NCI-H2196 (cell line): ENCODE measurements at regions not wholly inside any gene's neighbourhood (a gene's known extent, or its start where the extent isn't known, plus 50 kb on each side); places are given as distances from the start of the nearest gene placed in this dataset.

Experiments
- DNase-seq: peaks from one replicate; lab custom pipeline; 2025; ENCODE audit not compliant: unreplicated experiment; lab: John Stamatoyannopoulos, UW

DNA sequence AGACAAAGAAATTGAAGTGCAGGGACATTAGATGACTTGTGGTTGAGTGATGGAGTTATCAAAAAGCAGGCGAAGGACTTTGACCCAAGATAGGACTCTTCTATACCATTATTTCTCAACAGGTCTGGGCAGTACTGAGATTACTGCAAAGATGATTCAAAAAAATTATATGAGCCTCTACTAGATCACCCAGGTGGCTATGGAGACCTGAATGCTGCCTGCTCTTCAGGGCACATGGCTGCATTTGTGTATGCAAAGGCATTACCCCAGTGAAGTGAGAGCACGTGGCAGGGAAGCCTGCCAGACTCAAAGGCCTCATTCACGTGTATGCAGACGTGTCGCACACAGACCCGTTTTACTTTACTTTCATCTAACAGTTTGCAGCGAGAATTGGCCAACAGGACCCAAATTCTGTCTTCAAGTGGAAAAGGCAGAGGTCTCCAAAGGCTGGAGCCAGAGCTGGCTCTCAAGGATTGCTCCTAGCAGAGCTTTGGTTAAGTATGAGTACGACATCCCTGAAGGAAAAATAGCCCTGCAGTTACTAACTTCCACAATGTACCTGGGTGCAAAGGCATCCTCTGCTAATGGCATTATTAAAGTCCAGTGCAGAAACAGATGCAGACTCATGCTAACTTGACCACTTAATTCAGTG lies 113.8 kb upstream of the ARMC2 start:
- no peak for DNase-seq

DNA sequence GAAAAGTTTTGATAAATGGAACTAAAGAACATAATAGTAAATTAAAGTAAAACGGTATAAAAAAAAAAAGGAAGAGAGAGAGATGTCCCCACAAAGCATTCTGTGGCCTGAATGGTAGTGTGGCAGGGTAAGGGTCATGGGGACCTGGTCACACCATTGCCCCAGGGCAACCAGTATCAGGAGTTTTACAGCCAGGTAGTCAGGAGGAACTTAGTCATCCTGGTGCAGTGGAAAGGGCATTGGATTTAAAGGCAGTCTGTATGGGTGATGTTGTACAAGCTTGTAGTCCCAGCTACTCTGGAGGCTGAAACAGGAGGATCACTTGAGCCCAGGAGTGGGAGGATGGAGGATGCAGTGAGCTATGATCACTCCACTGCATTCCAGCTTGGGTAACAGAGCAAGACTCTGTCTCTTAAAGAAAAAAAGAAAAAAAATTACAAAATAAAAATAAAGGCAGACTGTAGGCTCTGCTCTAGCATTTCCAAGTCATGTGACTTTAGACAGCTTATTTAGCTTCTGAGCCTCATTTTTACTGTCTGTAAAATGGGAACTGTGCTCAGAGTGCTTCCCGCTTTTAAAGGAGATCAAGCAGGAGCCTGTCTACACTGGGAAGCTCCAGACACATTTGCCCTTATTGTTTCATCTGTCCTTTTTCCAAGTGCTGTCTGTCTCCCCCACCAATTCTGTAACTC lies 112.8 kb upstream of the ARMC2 start:
- no peak for DNase-seq

DNA sequence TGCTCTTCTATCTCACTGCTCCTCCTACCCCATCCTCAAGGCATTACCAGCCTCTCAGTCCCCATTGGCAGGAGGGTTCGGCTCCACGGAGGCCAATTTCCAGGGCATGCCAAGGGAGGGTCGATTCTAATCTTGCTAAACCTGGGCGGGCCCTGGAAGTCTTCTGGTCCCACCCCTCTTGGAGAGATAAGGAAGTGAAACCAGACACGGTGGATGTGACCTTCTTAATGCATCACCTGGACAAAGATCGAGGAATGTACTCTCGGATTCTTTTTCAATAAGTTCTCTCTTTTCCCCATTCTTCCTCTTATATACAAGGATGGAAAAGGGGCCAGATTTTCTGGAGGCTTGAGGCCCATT lies 112.2 kb upstream of the ARMC2 start:
- no peak for DNase-seq

DNA sequence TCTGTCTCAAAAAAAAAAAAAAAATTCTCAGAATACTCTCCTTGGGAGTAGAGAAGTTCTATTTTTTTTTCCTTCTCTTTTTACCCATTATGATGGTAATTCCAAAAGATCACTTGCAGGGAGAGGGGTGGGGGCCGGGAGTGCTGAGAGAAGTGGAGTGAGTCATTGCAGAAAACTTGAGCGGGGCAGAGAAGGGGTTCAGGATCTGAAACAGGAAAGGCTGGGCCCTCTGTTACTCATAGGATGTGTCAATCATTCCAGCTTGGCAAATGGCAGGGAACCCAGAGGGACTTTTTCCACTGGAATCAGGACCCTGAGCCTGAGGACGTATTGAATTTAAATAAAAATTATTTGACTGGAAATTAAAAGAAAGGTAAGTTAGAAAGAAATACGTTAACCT lies 111.4 kb upstream of the ARMC2 start:
- DNase-seq: no peak

DNA sequence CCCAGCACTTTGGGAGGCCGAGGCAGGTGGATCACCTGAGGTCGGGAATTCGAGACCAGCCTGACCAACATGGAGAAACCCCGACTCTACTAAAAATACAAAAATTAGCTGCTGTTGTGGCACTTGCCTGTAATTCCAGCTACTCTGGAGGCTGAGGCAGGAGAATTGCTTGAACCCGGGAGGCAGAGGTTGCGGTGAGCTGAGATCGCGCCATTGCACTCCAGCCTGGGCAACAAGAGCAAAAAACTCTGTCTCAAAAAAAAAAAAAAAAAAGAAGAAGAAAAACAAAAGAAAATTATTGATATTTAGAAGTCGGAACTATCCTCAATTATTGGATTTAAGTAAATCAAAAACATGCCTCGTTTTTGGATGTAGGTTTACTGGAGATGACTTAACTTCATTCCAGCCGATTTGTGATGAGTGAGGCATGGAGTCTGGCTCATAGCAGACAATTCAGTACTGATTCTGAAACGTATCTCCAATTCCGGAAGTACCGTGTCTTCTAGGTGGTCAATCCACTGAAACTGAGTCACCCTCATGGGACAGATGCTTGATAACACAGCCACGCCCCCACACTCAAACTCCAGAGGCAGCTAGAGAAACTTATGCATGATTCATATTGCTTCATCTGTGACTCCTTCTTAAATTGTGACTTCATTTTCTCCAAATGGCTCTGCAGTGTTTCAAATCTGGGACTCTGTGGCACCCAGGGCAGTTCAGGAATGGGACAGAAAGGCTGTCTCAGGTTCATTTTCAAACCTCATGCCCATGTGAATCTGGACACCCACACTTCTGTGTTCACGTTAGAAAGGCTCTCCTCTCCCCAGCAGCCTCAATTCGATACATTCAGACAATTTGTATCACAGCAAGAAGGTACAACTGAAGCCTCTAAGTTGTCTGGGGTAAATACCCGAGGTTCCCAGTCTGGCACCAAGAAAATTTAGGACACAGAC lies 110.4 kb upstream of the ARMC2 start:
- no peak for DNase-seq

DNA sequence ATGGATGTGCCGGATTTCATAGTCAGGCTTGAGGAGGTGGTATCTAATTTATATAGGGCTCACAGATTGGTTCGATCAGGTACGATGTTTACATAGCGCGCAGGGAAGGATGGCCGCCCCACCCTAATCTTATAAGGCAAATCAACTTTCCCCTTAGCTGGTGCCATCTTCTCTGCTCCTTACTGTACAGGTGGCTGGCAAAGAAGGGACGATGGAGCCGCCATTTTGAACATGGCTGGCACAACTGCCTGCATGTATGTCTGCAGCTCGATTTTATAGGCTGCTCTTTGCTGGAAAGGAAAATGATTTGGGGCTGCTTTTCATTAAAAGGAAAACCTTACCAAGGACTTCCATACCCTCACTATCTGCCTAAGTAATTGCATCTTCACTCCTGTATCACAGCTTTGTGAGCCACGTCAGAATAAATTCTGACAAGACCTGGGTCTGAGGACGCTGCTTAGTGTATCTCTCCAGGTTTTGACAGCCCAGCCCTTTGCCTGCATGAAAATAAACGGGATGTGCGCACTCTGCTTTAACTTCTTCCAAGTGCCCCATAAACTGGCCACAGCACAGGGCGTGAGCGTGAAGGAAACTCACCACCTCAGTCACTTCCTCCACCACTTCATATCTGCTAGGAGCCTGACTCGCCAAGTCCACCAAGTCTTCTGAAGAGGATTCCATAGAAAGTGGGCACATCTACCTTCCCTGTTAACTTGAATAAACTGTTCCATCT lies 109.4 kb upstream of the ARMC2 start:
- no peak for DNase-seq

DNA sequence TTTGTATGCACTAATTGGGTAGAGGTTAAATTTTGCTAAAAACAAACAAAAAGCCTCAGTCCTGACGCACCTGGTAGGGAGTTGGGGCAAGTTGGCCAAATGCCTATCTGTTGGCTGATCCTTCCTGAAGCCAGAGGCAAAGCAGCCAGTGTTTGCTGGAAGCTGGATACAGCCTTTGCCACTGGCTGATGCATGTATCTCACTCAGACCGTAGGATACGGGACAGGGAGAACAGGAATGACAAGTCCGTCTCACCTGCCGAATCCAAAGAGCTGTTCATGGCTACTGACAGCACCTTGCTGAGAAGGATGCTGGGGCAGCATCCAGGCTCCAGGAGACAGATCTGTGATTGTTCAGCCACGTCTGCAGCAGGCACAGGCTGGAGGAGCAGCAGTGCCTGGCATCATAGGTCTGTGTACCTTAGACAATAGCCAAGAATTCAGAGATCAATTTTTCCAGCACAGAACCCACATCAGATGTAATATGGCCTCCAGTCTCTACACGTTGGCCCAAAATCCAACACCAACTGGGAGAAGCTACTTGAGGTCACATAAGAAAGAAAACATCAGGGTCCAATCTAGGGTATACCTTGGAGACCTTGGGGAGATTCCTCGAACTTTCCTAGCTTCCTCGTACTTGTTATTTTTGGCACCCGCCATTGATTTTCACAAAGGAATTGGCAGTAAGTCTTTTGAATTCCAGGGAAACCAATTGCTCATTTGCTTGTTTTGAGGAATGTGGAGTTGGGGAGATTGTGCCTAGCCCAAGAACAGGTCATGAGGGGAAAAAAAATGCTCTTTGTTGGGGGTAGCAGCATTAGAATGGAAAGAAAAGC lies 108.5 kb upstream of the ARMC2 start:
- DNase-seq: no peak

DNA sequence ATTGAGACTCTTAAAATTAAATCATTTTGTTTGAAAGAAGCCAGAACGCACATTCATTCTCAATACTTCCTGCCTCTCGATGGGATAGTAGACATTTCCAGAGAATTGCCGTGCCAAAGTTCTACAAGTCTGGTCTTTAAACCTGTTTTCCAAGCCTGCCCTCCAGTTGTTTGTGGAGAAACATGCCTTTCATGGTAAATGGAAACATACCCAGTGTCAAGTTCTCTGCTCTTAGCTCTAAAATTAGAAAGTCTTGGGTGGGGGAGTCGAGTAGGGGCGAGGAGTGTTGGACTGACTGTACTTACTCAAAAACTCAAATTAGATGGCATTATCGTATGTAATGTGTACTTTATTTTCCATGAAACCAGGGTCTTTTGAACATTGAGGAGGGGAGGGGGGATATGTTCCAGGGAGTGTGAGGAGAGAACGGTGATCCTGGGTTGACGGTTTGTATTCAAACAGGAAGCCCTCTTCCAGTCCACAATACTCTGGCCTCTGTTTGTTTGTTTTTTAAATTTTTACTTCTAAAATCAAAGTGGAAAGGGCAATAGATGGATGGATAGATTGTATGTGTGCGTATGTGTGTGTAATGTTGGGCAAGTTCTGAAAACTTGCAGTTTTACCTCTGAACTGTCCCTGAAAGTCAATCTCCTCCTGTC lies 106.8 kb upstream of the ARMC2 start:
- DNase-seq: no peak

DNA sequence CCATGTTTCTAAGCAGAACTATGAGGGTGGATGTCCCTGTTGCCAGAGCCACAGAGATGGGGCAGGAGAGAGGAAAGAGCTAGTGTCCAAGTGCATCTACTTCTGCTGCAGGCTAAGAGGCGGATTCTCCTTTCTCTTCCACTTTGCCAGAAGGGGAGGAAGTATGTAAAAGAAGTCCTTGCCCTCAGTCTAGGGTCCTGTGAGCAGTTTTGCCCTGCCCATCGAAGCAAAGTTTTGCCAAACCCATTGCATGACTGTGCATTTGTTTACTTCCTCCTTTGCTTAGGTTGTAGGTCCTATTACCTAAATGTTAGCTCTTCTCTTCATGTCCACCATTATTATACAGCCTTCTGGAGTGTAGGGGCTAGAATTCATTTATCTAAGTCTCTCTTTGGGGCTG lies 106.2 kb upstream of the ARMC2 start:
- DNase-seq: no peak

DNA sequence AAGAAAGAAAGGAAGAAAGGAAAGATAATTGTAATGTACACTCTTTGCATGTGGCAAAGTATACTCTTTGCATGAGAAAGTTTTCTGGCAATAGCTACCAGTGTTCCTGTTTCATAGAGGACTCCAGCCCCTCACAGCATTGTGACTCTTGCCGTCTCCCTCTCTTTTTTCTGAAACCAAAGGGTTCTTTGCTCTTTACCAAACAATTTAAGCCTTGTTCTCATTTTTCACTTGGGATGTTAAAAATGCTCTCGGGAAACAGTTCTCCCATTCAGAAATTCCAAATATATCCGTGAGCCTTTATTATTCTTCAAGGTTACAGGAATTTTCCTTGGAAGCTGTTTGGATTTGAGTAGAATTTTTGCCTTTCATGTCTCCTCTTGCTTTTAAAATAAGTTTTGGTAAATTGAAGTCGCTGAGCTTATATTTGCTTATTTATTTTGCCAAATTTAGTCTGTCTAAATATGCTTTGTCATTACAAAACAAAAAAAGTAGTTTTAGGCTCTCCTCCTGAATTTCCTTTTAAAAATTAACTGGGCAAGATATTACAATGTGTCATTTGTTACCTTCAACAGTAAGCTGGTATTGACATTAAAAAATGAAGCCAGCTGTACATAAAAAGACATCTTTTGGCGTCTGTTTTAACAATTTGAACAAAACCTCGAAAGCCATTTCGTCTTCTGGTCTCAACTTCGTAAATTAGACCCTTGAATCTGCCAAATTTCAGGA lies 103.8 kb upstream of the ARMC2 start:
- DNase-seq: no peak

DNA sequence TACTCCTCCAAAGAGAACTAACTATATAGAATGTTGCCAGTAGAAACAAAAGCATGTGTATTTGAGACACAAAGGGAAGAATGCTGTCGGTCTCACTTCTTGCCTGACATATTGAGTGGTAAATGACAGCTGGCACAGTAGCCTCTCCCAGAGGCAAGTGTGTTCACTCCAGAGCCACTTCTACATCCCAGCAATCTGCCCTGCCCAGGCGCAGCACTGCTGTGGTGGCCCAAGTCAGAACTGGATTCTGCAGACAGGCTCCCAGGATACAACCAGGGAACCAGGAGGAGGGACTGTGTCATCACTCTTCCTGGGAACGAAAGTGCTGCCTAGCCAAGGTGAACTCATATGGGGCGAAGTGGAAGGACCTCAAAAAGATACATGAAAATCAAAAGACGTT lies 103.2 kb upstream of the ARMC2 start:
- DNase-seq: no peak

DNA sequence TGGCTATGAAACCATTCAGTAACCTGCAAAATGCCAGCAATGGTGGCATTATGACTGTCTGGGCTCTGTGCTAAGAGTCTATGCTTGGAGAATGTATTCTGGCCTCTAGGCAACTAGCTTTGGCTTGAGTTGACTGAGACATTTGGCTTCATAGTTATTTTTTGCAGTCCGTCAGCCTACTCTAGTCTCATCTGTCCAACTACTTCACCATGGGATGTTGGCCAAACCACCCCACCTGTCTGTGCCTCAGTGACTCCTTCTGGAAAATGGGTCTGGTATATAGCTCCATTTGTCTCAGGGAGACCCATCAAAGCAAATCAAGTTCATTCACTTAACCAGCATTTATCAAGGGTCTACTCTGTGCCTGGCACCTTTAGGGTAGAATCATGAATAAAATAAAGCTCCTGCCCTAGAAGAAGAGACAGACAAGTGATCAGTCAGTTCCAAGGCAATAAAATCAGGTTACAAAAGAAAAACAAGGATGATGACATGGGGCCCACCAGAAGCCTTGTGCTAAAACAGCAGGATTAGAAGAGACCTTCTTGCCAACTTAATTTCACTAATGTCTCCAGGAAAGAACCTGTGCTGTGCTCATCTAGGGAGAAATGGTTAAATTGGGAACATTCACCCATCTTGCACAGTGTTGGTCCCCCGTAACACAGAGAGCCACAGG lies 102.4 kb upstream of the ARMC2 start:
- no peak for DNase-seq

DNA sequence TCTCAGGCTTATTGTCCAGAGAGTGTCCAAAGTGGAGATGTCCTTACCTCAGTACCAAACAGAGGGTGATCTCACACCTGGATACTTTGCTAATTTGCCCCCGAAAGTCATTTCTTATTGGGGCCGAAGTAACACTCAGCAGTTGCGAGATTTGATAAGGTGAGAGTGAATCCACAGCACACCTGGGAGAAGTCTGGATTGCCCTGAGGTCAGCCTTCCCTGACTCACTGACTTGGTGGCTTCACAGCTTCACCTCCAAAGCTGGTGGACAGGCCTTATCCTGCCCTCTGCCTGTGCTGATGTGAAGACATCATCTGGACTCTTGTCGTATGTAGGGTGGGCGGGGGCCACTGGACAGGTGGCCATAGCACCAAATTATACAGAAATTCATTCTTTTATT lies 101.9 kb upstream of the ARMC2 start:
- no peak for DNase-seq

DNA sequence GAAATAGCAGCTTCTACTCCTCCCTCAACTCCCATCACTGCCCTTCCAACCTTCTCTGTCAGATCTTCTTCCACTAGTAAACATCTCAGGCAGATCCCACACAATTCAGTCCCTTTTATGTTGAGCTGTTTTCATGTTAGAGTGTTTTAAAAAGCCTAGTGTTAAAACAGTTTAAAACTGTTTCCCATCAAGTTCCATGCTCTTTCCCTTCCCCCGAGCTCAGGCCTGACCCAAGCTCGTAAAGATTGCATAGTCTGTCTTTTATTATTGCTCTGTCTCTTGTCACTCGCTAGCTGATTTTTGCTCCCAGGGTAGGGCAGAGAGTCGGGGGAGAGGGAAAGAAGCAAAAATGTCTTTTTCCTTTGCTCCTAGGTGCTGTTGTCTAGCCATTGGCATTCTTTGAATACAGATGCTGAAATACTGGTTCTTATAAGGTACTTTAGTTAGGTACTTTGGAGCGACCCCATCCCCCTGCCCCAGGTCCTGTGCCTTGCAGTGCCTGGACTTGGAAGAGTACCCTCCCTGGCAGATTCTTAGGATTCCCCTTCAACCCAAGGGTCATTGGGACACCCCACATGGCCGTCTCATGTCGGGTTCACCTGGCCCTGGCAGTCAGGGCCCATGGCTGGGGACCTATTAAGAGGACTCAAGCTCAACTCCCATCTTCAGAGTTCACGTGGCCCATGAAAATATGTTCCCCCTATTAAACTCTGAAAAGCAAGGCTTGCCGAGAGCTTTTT lies 101.2 kb upstream of the ARMC2 start:
- DNase-seq: no peak

DNA sequence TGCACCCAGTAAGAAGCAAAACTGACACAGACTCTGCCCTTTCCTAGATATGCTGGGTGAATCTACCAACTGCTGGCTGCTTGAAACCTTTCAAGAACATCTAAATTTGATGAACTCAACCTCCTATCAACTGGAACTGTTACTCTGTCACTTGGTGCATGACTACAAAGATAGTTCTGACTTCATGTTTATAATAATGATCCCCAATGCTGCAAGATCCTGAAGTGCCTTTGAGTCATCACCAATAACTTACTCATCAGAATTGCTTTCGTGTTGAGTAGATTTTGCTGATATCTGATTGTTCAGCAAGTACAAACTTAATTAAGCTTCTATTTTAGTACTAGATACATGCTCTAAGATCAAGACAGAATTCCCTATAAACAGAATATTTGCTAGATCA lies 100.2 kb upstream of the ARMC2 start:
- DNase-seq: no peak

DNA sequence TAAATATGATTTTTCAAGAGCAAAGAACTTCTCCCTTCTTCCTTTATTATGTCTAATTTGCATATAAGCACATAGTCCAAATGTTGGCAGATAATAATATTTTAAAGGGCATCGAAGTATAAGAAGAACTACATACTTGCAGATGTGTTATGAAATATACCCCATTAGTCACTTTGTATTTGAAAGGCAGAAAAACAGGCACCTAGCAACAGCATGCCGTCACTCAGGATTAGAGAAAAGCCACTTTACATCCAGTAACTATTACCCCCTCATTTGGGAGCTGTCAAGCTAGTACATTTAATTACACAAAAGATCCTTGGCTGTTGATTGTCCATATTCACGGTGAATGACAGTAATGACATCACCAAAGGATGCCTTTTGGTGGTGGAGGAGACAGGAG lies 99.3 kb upstream of the ARMC2 start:
- no peak for DNase-seq

DNA sequence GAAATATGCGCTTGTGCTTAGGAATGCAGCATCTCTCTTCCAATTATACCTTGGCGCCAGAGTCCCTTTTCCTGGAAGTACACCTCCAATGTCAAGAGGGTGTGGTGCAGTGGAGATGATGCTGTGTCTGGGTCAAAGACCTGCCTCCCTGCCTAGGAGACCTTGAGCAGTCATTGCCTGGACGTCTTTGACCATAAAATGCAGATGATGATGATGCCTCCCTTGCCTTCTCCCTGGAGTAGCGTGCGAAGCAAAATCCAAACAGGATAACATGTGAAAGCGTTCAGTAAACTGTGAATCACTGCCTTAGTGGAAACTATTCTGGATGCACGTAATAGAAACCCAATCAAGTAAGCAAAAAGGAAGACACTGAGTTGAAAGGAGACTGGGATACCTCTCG lies 97.4 kb upstream of the ARMC2 start:
- DNase-seq: no peak

DNA sequence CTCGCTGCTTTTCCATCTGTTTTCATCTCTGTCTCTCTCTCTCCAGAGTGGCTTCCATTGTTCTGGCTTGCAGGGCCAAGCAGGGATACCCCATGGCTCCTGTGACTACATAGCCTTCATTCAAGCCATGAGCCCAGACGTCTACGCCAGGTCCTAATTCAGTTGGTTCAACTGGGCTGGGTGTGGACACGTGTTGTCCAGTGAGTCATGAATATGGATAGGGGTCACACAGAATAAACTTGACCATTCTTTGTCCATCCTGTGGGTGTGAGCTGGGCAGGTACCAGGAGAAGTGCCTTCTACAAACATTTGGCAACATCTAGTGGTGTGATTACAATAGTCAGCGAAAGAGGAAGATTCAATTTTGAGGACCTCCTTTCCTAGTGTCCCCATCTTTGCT lies 96.9 kb upstream of the ARMC2 start:
- no peak for DNase-seq
